ENCODE measurements at regions not wholly inside any gene's neighbourhood (a gene's known extent, or its start where the extent isn't known, plus 50 kb on each side); places are given as distances from the start of the nearest gene placed in this dataset.

DNA sequence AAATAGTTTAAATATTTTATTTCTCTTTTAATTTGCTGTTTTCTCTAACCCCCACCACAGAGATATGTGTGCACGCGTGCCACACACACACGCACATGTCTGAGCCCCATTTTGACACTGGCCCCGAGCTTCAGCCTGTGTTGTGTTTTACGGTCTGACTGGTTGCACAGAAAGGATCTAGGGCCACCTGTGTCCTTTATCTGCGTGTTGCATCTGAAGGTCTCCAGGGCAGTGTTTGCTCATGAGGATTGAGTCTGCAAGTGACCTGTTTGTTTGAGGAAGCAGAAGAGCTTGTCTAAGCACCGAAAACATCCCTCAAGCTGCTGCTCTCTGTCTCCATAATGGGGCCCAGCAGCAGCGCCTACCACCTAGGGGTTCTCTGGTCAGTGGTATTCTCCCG lies 266.4 kb upstream of the LYZL1 start:
- TF ChIP-seq POLR2A (IDR thresholded peaks at IDR 0.05): no peak
- TF ChIP-seq, protein P1, sequence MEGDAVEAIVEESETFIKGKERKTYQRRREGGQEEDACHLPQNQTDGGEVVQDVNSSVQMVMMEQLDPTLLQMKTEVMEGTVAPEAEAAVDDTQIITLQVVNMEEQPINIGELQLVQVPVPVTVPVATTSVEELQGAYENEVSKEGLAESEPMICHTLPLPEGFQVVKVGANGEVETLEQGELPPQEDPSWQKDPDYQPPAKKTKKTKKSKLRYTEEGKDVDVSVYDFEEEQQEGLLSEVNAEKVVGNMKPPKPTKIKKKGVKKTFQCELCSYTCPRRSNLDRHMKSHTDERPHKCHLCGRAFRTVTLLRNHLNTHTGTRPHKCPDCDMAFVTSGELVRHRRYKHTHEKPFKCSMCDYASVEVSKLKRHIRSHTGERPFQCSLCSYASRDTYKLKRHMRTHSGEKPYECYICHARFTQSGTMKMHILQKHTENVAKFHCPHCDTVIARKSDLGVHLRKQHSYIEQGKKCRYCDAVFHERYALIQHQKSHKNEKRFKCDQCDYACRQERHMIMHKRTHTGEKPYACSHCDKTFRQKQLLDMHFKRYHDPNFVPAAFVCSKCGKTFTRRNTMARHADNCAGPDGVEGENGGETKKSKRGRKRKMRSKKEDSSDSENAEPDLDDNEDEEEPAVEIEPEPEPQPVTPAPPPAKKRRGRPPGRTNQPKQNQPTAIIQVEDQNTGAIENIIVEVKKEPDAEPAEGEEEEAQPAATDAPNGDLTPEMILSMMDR (IDR thresholded peaks at IDR 0.05): no peak
